WI38 (cell line): ENCODE measurements at regions not wholly inside any gene's neighbourhood (a gene's known extent, or its start where the extent isn't known, plus 50 kb on each side); places are given as distances from the start of the nearest gene placed in this dataset.

Source experiments
- H3K4me3 ChIP-seq: 2 replicates; pipeline ENCODE4 v1.5.1; 2011; ENCODE audit warnings: low read depth, mild to moderate bottlenecking, control low read depth, low read length
- TF ChIP-seq, protein P1 (sequence below): IDR thresholded peaks from 2 replicates; pipeline ENCODE4 v1.5.1; 2012; ENCODE audit warnings: low read depth, mild to moderate bottlenecking, control low read depth, low read length

DNA sequence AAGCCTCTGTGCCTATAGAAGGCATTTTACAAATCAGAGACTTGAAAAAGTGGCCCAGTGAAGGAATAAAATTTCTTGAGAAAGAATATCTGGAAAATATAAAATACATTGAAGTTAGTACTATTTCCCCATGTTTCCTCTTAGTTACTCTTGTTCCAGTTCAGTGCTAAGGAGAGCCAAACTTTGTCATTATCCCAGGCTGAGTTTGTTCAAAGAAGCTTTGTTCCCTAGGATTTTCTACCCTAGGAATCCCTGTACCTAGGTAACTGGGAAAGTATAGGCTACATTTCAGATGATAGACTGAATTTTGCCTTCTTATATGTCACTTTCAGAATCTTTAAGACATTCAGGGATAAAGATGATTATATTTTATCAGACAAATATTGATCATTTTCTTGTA is 1395.7 kb upstream of the MAP3K7 start:
- no peak overlapping the region for H3K4me3 ChIP-seq
- TF ChIP-seq, protein P1, sequence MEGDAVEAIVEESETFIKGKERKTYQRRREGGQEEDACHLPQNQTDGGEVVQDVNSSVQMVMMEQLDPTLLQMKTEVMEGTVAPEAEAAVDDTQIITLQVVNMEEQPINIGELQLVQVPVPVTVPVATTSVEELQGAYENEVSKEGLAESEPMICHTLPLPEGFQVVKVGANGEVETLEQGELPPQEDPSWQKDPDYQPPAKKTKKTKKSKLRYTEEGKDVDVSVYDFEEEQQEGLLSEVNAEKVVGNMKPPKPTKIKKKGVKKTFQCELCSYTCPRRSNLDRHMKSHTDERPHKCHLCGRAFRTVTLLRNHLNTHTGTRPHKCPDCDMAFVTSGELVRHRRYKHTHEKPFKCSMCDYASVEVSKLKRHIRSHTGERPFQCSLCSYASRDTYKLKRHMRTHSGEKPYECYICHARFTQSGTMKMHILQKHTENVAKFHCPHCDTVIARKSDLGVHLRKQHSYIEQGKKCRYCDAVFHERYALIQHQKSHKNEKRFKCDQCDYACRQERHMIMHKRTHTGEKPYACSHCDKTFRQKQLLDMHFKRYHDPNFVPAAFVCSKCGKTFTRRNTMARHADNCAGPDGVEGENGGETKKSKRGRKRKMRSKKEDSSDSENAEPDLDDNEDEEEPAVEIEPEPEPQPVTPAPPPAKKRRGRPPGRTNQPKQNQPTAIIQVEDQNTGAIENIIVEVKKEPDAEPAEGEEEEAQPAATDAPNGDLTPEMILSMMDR = no peak

DNA sequence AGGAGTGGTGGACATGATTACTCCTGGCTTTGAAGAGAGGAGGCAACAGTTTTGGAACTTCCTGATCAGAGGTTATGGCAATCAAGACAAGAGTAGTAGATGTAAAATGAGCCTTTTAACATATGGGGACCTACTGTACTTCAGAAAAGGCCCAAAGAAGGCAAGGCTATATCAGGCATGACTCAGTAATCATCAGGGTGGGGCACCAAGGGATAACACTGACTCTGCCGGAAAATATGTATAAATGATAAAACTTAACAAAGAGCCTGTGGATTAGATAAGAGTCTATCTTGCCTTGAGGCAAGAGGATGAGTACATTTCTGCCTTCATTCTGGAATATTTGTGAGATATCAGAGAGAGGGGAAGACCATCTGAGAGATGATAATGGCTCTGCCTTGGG is 1389.9 kb upstream of the MAP3K7 start:
- H3K4me3 ChIP-seq = no peak overlapping the region
- TF ChIP-seq, protein P1 = no peak

DNA sequence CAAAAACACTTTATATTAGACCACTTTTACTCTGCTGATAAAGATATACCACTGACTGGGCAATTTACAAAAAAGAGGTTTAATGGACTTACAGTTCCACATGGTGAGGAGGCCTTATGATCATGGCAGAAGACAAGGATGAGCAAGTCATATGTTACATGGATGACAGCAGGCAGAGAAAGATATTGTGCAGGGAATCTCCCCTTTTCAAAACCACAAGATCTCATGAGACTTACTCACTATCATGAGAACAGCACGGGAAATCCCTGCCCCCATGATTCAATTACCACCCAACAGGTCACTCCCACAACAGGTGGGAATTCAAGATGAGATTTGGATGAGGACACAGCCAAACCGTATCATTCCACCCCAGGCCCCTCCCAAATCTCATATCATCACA is 1383.8 kb upstream of the MAP3K7 start:
- no peak overlapping the region for H3K4me3 ChIP-seq
- TF ChIP-seq, protein P1 = no peak

DNA sequence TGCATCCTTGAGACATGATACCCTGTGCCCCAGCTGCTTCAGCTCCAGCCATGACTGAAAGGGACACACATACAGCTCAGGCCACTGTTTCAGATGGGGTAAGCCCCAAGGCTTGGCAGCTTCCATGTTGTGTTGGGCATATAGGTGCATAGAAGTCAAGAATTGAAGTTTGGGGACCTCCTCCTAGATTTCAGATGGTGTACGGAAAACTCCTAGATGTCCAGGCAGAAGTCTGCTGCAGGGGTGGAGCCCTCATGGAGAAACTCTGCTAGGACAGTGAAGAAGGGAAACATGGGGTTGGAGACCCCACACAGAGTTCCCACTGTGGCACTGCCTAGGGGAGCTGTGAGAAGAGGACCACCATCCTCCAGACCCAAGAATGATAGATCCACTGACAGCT is 1379.0 kb upstream of the MAP3K7 start:
- TF ChIP-seq, protein P1 = no peak
- no peak overlapping the region for H3K4me3 ChIP-seq

DNA sequence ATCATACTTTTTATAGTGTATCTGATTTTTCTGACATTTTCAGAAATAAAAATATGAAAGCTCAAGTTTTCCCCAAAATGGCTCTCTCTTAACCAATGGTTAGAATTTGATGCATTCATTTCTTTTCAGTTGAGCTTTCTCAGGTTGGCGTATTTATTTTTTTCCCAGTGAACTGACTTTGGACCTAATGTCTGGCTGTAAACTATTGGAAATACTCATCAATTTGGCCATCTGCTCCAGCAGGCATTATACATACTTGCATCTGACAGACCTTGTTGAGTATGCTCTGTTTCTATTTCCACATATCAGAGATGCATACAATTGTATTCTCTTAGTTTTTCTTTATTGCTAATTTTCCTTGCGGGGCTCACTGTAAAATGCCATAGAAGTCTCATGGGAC is 1374.8 kb upstream of the MAP3K7 start:
- TF ChIP-seq, protein P1 = no peak
- no peak overlapping the region for H3K4me3 ChIP-seq

DNA sequence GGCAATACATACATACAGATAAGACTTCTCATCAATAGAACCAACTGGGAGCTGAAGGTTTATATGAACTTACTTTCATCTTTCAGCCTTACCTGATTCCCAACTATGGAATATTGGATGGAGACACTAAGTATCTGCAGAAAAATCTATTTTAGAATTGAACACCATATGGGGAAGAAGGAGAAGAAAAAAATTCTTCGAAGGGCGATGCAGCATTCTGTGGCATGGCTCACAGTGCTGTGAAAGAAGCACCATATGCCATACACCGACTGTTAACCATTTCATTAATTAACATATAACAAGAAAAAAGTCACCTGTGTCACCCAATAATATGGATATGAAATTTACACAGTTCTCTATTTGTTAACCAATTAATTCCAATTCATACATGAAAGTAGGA is 1374.4 kb upstream of the MAP3K7 start:
- TF ChIP-seq, protein P1 = no peak
- no peak overlapping the region for H3K4me3 ChIP-seq

DNA sequence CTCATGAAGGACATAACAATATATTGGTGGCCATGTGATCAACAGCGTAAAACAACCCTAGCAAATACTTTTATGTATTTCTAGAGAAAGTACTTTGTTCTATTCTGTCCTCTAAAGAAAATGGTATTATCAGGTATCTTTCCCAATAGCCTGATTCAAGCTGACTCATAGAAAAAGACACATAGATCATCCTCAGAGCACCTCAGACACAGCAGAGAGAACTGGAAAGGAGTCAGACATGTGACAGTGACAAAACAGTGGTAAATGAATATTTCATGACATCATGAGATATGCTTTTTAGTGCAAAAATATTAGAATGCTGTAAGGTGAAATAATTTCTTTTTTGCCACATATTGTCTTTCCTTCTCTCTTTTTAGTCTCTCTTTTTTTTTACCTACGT is 1355.0 kb upstream of the MAP3K7 start:
- TF ChIP-seq, protein P1 = no peak
- no peak overlapping the region for H3K4me3 ChIP-seq
